Spinal cord (tissue), 9 donors: ENCODE measurements at regions not wholly inside any gene's neighbourhood (a gene's known extent, or its start where the extent isn't known, plus 50 kb on each side); places are given as distances from the start of the nearest gene placed in this dataset.
A peak's percentile ranks its signal among the peaks of the same experiment; 100 is the strongest.

Experiments used
- DNase-seq, 6 donors: peaks; one replicate each; pipeline versions ENCODE4 v3.0.0 to v3.0.0-alpha.2; 2013 to 2015; ENCODE audit warnings: low spot score in 6 of 6, low read depth in 4 of 6
- H3K27ac ChIP-seq: one replicate; pipeline ENCODE4 v1.5.1; 2013; ENCODE audit warnings: low read depth, low read length, control low read depth
- H3K27me3 ChIP-seq: one replicate; pipeline ENCODE4 v1.6.1; 2013; ENCODE audit warnings: low read length; ENCODE audit not compliant: control insufficient read depth, insufficient read depth
- H3K36me3 ChIP-seq: one replicate; pipeline ENCODE4 v1.6.1; 2013; ENCODE audit warnings: low read length; ENCODE audit not compliant: control insufficient read depth, insufficient read depth
- H3K4me1 ChIP-seq: one replicate; pipeline ENCODE4 v1.6.1; 2013; ENCODE audit warnings: low read length; ENCODE audit not compliant: control insufficient read depth, insufficient read depth
- H3K4me3 ChIP-seq: one replicate; pipeline ENCODE4 v1.5.1; 2013; ENCODE audit warnings: low read depth, low read length, control low read depth
- H3K9me3 ChIP-seq: one replicate; pipeline ENCODE4 v1.6.1; 2013; ENCODE audit warnings: low read length; ENCODE audit not compliant: control insufficient read depth, insufficient read depth
- WGBS: methylation state at CpG from one replicate; pipeline ENCODE4 v1.1.5; 2013; ENCODE audit warnings: missing lambda C conversion rate; ENCODE audit not compliant: insufficient coverage; 5-methylcytosine and 5-hydroxymethylcytosine counted together
- donor health status: healthy.

- H3K4me3 ChIP-seq, result no peak overlapping the region
- WGBS, result 81% methylated on average over 8 of the region's 10 CpGs
- no peaks in the 10 kb centered on the region for H3K36me3 ChIP-seq
- no peak overlapping the region for H3K27ac ChIP-seq
- DNase-seq, result no peak
- no peaks in the 10 kb centered on the region for H3K9me3 ChIP-seq
- peaks cover 3% of the 10 kb centered on the region for H3K27me3 ChIP-seq
- H3K4me1 ChIP-seq, result peaks cover 35% of the 10 kb centered on the region
Measured at GRCh38 chr6:169960521-169960885, 209.1 kb downstream of the ERMARD start.

- H3K27me3 ChIP-seq, result peaks cover 3% of the 10 kb centered on the region
- H3K27ac ChIP-seq, result no peak overlapping the region
- H3K4me3 ChIP-seq, result no peak overlapping the region
- WGBS, result 71% methylated on average over 3 of the region's 4 CpGs
- H3K4me1 ChIP-seq, result peaks cover 35% of the 10 kb centered on the region
- no peak for DNase-seq
- H3K36me3 ChIP-seq, result no peaks in the 10 kb centered on the region
- H3K9me3 ChIP-seq, result no peaks in the 10 kb centered on the region
Measured at GRCh38 chr6:169960003-169960344, 208.6 kb downstream of the ERMARD start.

GRCh38 chr6:169959136-169960002 lies 207.9 kb downstream of the ERMARD start:
- Histone ChIP-seq H3K9me3 (no peaks in the 10 kb centered on the region), H3K36me3 (no peaks in the 10 kb centered on the region), H3K27me3 (peaks cover 3% of the 10 kb centered on the region), H3K4me1 (peaks cover 35% of the 10 kb centered on the region), H3K27ac (no peak overlapping the region), H3K4me3 (no peak overlapping the region)
- 65% methylated on average over 27 of the region's 28 CpGs for WGBS
- DNase-seq, result peak in 1 of 6 donors; percentile 21

GRCh38 chr6:169958510-169958909 lies 207.1 kb downstream of the ERMARD start:
- Histone ChIP-seq H3K27ac (no peak overlapping the region), H3K27me3 (peaks cover 3% of the 10 kb centered on the region), H3K4me3 (no peak overlapping the region), H3K9me3 (no peaks in the 10 kb centered on the region), H3K4me1 (peaks cover 35% of the 10 kb centered on the region), H3K36me3 (no peaks in the 10 kb centered on the region)
- no peak for DNase-seq
- 98% methylated on average over 8 of the region's 10 CpGs for WGBS

- Histone ChIP-seq H3K27ac (no peak overlapping the region), H3K27me3 (peaks cover 3% of the 10 kb centered on the region), H3K4me3 (no peak overlapping the region), H3K4me1 (peaks cover 32% of the 10 kb centered on the region), H3K36me3 (no peaks in the 10 kb centered on the region), H3K9me3 (no peaks in the 10 kb centered on the region)
- DNase-seq, result no peak
- WGBS, result 95% methylated on average over 21 of the region's 24 CpGs
Measured at GRCh38 chr6:169957351-169957963, 206.0 kb downstream of the ERMARD start.

- Histone ChIP-seq H3K27me3 (no peaks in the 10 kb centered on the region), H3K9me3 (no peaks in the 10 kb centered on the region), H3K36me3 (no peaks in the 10 kb centered on the region), H3K27ac (no peak overlapping the region), H3K4me3 (no peak overlapping the region), H3K4me1 (peaks cover 24% of the 10 kb centered on the region)
- no peak for DNase-seq
- WGBS, result 100% methylated on average over 4 of the region's 9 CpGs
Measured at GRCh38 chr6:169956580-169956979, 205.2 kb downstream of the ERMARD start.

GRCh38 chr6:169955731-169956437 lies 204.5 kb downstream of the ERMARD start:
- no peak overlapping the region for H3K4me3 ChIP-seq
- H3K36me3 ChIP-seq, result no peaks in the 10 kb centered on the region
- no peak overlapping the region for H3K27ac ChIP-seq
- WGBS, result 65% methylated on average over 17 of the region's 19 CpGs
- H3K27me3 ChIP-seq, result no peaks in the 10 kb centered on the region
- no peak for DNase-seq
- peaks cover 17% of the 10 kb centered on the region for H3K4me1 ChIP-seq
- H3K9me3 ChIP-seq, result no peaks in the 10 kb centered on the region

GRCh38 chr6:169954977-169955376 lies 203.6 kb downstream of the ERMARD start:
- Histone ChIP-seq H3K27me3 (no peaks in the 10 kb centered on the region), H3K4me1 (peaks cover 10% of the 10 kb centered on the region), H3K36me3 (no peaks in the 10 kb centered on the region), H3K27ac (no peak overlapping the region), H3K4me3 (no peak overlapping the region), H3K9me3 (no peaks in the 10 kb centered on the region)
- DNase-seq, result no peak
- no CpG with 5 or more reads among the region's 1 CpG for WGBS

GRCh38 chr6:169953686-169954085 lies 202.3 kb downstream of the ERMARD start:
- H3K27ac ChIP-seq, result no peak overlapping the region
- H3K27me3 ChIP-seq, result no peaks in the 10 kb centered on the region
- 67% methylated on average over 1 of the region's 3 CpGs for WGBS
- DNase-seq, result no peak
- H3K4me3 ChIP-seq, result no peak overlapping the region
- no peaks in the 10 kb centered on the region for H3K36me3 ChIP-seq
- H3K9me3 ChIP-seq, result no peaks in the 10 kb centered on the region
- no peaks in the 10 kb centered on the region for H3K4me1 ChIP-seq
